Left lobe of liver (tissue), 2 donors: ENCODE measurements at regions not wholly inside any gene's neighbourhood (a gene's known extent, or its start where the extent isn't known, plus 50 kb on each side); places are given as distances from the start of the nearest gene placed in this dataset.
"Not testable (repeated sequence)": the region's sequence is repeated elsewhere in the genome, so short reads cannot be mapped to it uniquely, and the experiment has no call there.

Experiments
- ATAC-seq: fragments of 200-7000 bp; cut with Tn5 transposase; one replicate; pipeline ENCODE4 v1.9.1; 2020; ENCODE audit warnings: mild to moderate bottlenecking, moderate library complexity
- DNase-seq: peaks from one replicate; pipeline ENCODE4 v3.0.0-alpha.2; 2020; ENCODE audit warnings: low spot score
- donor health status: DM: no; HTN: no; CAD: no; lungs with moderate emphysema.
- donor health status: DM: no; HTN: yes; CAD: no.

DNA sequence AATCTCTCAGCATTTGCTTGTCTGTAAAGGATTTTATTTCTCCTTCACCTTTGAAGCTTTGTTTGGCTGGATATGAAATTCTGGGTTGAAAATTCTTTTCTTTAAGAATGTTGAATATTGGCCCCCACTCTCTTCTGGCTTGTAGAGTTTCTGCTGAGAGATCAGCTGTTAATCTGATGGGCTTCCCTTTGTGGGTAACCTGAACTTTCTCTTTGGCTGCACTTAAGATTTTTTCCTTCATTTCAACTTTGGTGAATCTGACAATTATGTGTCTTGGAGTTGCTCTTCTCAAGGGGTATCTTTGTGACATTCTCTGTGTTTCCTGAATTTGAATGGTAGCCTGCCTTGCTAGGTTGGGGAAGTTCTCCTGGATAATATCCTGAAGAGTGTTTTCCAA is 189.4 kb downstream of the TTC6 start:
- not testable (repeated sequence) for ATAC-seq, DNase-seq

DNA sequence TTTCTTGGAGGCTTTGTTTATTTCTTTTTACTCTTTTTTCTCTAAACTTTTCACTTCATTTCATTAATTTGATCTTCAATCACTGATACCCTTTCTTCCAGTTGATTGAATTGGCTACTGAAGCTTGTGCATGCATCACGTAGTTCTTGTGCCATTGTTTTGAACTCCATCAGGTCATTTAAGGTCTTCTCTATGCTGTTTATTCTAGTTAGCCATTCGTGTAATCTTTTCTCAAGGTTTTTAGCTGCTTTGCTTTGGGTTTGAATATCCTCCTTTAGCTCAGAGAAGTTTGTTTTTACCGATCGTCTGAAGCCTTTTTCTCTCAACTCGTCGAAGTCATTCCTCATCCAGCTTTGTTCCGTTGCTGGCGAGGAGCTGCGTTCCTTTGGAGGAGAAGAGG is 189.9 kb downstream of the TTC6 start:
- not testable (repeated sequence) for ATAC-seq, DNase-seq

- DNase-seq, ATAC-seq: not testable (repeated sequence)
Observed at GRCh38 chr14:37786114-37786625, 190.7 kb downstream of the TTC6 start.

- ATAC-seq (peak; percentile 23), DNase-seq (no peak)
Observed at GRCh38 chr14:37787879-37788494, 192.6 kb downstream of the TTC6 start.

- DNase-seq (no peak), ATAC-seq (peak; percentile 93)
Observed at GRCh38 chr14:37791384-37792036, 196.1 kb downstream of the TTC6 start.

DNA sequence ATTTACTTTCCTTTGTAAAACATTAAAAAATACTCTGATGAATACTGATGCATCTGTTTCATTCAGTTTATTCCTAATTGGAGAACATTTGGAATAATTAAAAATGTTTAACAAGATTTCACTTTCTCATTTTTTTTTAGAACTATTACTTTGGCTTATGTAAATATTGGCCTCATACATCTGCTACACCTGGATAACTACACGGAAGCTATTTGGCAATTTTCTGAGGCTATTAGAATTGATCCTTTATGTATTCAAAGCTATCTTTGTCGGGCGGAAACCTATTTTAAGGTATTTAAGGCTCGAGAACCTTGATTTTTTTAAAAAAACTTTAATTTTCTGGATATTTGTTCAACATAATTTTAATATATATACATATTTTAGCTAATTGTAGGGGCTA is 196.7 kb downstream of the TTC6 start:
- DNase-seq (no peak), ATAC-seq (no peak)

- DNase-seq: no peak
- no peak for ATAC-seq
Observed at GRCh38 chr14:37796703-37797416, 201.4 kb downstream of the TTC6 start.

DNA sequence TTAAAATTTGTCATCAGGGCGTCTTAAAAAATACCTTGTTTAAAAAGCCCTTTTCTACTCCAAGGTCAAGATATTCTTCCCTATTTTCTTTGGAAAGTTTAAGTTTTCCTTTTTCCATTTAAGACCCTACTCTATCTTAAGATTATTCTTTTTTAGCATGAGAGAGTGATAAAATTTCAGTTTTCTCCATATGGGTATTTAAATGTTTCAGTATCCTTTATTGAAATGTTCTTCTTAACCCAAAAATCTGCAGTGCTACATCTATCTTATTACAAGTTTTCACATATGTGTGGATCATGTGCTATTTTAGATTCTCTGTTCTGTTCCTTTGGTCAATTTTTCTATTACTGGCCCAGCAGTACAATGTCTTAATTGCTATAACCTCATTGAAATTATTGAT is 202.2 kb downstream of the TTC6 start:
- ATAC-seq (no peak), DNase-seq (no peak)

- ATAC-seq: no peak
- DNase-seq: no peak
Observed at GRCh38 chr14:37807722-37808121, 212.3 kb downstream of the TTC6 start.

DNA sequence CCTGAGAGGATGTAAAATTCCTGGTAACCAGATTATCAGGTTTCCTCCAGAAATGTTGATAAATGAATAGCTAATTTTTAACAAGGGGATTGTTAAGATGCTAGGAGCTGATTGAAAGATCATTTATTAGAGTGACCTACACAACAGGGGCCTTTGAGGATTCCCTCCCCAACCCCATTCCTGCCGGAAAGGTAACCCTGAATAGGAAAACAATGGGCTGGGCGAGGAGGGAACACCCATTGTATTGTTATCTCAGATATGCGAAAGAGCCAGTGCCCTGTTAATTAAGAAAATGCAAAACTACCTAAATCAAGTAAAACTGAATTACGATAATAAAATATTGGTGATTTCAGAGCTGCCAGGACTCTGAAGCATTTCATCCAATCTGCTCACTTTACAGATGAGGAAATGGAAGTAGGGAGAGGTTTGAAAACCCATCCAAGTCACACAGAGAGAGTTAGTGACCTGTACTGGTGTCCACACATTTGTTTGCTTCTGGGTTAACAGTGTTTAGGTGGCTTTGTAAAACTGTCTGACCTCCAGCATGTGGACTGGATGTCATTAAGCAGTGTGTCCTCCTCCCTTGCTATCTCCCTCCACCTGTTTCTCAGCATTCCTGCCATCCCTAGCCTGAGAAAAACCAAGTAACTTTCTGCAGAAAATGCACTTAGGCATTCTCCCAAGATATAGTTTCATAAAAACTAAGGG is 214.8 kb downstream of the TTC6 start:
- peak; percentile 100 for ATAC-seq

GRCh38 chr14:37813732-37814131 is 218.3 kb downstream of the TTC6 start:
- no peak for ATAC-seq
- DNase-seq: no peak

More for the DNA sequence above, 214.8 kb downstream of the TTC6 start:
- DNase-seq: no peak

DNA sequence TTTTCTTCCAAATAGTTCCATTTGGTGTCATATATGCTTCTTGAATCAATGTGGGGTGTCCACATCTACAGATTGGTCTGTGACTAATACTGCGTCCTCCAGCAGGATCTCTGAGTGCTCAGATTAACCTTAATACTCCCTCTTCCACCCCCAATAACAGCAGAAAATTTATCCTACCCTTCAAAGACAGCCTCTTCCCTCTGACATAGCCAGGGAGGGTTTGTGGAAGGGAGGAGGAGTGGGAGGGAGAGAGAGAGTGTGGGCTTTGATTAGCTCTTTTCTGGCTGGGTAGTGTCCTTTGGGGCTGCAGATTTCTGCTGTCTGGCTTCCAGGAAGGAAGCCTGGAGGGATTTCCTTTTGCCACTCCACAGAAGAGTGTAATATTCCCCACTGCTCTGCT is 220.7 kb downstream of the TTC6 start:
- no peak for ATAC-seq

DNA sequence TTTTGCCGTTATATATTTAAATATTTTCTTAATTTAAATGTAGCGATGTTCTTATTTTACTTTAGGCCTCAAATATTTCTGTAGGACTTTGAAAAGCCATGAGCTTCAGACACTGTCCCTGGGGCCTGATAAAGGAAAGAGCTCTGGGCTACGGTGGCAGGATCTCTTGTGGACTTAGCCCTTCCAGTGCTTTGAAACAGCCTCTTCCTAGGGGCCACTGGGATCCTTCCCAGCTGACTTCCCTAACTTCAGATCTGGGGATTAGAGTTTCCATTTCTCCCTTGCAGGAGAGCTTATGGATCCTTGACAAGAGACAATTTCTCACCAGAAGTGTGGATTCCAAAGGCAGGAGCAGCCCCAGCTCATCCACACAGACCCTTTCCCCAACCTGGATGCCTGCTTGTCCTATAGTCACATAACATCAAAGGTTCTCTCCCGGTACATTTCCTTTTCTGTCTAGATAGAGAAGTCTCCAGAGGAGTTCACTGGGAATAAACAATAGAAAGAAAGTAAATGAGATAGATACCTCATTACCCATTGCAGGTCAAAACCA is 221.4 kb downstream of the TTC6 start:
- no peak for ATAC-seq
- no peak for DNase-seq

More for the DNA sequence above, 220.7 kb downstream of the TTC6 start:
- DNase-seq: no peak

DNA sequence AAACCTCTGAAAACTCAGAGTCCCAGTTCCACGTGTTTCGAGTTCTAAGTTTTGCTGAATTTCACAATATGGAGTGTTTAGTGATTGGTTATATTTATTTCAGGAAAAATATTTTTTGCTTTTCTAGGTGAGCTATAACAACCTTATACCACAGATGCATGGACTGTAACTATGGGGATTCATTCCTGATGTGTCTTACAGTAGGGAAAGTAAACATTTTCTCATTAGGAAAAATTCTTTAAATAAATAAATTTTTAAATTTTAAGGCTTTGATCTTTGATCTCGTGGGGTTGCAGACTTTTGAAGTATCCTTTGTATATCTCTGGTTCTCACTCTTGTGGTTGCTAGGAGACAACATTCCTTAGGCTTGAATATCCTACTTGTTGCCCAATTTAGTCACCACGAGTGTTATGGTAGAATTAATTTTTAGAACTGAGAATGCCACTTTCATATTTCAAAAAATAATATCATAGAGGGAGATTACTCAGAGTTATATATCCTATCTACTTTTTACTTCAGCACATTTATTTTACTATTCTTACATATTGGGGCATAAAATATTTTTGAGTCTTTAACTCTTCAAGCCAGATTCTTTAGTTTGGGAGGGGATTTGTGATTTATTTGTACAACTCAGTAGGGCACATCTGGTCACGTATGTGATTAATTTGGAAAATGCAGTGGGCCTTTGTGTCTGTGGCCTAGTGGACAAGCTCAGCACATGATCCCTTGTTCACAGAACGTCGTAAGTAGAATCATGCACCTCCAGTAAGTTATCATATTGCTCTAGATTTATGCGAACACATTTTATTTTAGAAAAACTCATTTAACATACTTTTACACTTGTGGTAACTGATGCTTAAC is 224.0 kb downstream of the TTC6 start:
- ATAC-seq: no peak
- no peak for DNase-seq

DNA sequence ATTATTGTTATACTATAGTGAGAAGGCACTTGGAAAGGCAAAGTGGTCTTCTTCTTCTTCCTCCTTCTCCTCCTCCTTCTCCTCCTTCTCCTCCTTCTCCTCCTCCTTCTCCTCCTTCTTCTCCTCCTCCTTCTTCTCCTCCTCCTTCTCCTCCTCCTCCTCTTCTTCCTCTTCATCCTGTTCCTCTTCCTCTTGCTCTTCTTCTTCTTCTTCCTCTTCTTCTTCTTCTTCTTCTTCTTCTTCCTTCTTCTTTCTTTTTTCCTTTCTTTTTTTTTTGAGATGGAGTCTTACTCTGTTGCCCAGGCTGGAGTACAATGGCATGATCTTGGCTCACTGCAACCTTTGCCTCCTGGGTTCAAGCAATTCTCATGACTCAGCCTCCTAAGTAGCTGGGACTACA is 225.4 kb downstream of the TTC6 start:
- not testable (repeated sequence) for DNase-seq, ATAC-seq

DNA sequence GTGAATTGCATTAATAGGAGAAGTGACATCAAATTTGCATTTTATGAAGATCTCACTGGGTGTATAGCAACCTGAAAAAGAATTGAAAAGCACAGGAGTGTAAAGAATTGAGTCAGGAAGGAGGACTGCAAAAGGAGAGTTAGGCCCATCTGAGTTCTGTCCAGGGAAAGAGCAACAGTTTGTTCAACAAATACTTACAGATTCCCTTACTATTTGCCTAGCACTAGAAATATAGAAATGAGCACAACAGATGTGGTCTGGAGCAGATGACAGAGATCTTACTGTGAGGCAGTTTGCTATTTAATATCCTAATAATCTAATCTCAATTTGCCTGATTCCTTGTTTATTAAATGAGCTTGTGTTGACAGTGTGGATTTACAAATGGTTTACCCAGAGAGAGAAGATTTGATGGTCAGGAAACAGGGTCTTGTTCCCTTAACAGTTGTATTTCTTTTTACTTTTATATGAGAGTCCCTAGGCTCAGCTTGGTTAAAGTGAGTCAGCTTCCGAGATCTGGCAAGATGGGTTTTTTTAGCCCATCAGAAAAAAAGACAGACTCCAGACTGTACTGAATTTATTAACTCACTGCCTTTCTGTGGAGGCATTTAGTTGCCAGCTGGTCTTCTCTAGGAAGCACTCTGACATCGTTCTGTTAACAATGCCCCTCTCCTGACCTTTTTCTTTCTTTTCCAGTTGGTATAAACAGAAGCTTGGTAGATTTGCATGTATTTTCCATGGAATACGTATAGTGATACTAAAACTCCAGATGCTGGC is 229.7 kb downstream of the TTC6 start:
- no peak for DNase-seq
- no peak for ATAC-seq

DNA sequence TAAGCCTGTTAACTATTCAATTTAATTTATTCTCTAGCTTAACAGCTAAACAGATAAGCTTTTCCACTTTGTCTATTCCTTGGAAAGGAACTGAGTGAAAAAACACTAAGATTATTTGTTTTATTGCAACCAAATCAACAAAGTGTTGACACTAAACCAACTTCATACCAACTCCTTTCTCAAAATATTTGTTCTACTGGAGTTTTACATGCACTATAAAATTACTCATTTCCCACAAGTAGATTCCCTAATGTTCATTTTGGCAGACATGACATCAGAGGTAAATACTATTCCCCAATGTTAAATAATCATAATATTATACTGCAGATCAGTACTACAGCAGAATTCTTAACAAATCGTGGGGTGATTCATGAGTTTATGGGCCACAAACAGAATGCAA is 231.4 kb downstream of the TTC6 start:
- ATAC-seq (no peak), DNase-seq (no peak)

DNA sequence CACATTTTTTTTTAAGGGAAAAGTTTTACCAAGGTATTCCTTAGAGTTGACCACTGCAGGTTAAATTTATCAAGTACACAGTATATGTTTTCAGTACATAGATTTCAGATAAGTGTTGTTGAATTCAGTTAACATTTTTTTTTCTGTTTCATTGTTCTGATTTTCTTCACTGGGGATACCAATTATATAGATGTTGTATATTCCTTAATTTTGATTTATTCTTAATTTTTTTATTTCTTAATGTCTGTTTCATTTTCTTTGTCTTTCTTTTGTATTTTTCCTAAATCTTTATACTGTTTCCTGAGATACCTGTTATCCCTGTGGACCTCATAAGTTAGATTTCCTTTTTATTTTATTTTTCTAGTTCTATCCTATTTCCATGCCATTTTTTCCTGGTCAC is 234.8 kb downstream of the TTC6 start:
- ATAC-seq: no peak
- DNase-seq: no peak

GRCh38 chr14:37834275-37834674 is 238.8 kb downstream of the TTC6 start:
- ATAC-seq (no peak), DNase-seq (no peak)
